AG10803 (cell line): ENCODE measurements at regions not wholly inside any gene's neighbourhood (a gene's known extent, or its start where the extent isn't known, plus 50 kb on each side); places are given as distances from the start of the nearest gene placed in this dataset.
"Not testable (repeated sequence)": the region's sequence is repeated elsewhere in the genome, so short reads cannot be mapped to it uniquely, and the experiment has no call there.

Experiments
- DNase-seq: peaks from one replicate; pipeline ENCODE4 v3.0.0; 2010; ENCODE audit warnings: low read depth
- H3K4me3 ChIP-seq: 2 replicates; pipeline ENCODE4 v1.5.1; 2011; ENCODE audit warnings: mild to moderate bottlenecking, low read length, control low read depth
- TF ChIP-seq, protein P1 (sequence below): conservative IDR thresholded peaks from 2 replicates; pipeline ENCODE4 v1.5.1; 2011; ENCODE audit warnings: mild to moderate bottlenecking, low read length, control low read depth, inconsistent platforms

DNA sequence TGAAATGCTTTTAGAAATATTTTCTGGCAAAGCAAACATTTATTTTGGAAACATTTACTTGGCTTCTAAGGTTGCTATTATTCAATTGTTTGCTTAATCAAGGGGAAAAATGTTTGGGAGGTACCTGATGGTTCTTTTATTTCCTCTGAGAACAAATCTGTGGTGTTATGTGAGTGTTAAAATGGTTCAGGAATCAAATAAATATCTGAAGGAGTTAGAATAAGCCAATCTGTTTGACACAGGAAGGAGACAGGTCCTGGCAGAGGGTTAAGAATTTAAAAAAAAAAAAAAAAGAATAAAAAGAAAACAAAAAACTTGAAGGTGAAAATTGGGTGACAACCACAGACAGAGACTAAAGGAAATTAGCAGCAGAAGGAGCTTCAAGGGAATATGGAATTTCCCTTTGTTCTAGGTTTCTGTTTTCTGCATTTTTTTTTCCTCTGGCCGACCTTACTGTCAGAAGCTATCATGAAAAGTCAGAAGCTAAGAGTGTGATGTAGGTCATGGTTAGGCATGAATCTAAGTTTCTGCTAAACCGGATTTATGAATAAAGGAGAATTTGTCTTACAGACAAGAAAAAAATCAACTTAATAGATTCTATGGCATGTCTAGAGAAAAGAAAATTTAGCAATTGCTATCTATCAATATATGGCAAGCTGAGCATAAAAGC lies 78.6 kb upstream of the PNPLA4 start:
- DNase-seq = no peak
- TF ChIP-seq, protein P1, sequence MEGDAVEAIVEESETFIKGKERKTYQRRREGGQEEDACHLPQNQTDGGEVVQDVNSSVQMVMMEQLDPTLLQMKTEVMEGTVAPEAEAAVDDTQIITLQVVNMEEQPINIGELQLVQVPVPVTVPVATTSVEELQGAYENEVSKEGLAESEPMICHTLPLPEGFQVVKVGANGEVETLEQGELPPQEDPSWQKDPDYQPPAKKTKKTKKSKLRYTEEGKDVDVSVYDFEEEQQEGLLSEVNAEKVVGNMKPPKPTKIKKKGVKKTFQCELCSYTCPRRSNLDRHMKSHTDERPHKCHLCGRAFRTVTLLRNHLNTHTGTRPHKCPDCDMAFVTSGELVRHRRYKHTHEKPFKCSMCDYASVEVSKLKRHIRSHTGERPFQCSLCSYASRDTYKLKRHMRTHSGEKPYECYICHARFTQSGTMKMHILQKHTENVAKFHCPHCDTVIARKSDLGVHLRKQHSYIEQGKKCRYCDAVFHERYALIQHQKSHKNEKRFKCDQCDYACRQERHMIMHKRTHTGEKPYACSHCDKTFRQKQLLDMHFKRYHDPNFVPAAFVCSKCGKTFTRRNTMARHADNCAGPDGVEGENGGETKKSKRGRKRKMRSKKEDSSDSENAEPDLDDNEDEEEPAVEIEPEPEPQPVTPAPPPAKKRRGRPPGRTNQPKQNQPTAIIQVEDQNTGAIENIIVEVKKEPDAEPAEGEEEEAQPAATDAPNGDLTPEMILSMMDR = no peak
- no peak overlapping the region for H3K4me3 ChIP-seq

DNA sequence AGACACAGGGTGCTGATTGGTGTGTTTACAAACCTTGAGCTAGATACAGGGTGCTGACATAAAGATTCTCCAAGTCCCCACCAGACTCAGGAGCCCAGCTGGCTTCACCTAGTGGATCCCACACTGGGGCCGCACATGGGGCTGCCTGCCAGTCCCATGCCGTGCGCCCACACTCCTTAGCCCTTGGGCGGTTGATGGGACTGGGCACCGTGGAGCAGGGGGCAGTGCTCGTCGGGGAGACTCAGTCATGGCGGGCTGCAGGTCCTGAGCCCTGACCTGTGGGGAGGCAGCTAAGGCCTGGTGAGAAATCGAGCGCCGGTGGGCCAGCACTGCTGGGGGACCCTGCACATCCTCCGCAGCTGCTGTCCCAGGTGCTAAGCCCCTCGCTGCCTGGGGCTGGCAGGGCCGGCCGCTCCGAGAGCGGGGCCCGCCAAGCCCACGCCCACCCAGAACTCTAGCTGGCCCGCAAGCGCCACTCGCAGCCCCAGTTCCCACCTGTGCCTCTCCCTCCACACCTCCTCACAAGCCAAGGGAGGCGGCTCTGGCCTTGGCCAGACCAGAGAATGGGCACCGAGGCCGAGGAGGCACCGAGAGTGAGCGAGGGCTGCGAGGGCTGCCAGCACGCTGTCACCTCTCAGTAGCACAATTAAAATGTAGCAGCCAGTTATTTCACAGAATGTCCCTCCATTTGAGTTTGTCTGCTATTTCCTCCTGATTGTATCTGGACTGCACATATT lies 76.1 kb upstream of the PNPLA4 start:
- TF ChIP-seq, protein P1 = no peak

DNA sequence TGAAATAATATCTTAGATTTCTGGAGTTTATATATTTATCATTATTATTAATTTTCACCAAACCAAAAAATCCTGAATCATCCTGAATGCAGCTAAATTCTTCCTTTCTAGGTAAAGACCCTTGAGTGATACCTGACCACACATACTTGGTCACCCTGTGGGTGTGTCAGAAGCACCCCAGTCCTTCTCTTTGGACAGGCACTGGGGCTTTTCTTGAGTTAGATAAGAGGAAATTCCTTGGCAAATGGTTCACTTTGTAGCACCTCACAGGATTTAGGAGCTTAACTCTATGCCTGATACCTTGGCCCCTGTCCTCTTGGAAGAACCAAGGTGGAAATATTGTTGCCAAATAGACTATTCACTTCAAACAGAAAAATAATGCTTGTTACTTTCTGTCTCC lies 69.6 kb upstream of the PNPLA4 start:
- TF ChIP-seq, protein P1 = no peak
- H3K4me3 ChIP-seq = no peak overlapping the region
- DNase-seq = no peak

More for the DNA sequence above, 76.1 kb upstream of the PNPLA4 start:
- no peak for DNase-seq
- no peak overlapping the region for H3K4me3 ChIP-seq

DNA sequence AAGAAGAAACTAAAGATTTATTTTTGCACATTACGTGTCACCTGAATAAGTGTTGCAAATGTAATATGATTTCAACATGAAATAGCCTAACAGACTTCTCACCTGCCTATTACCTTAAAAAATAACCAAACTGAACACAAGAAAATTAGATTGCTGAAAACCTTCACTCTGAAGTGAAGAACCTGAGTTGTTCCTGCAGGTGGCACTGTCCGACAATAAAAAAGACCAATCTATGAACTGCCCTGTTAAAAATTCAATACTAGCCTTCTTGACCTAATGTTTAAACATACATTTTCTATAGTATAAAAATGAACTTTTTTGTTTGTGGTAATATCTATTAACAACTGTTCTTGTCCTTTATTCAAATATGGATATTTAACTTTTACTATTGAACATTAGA lies 69.2 kb upstream of the PNPLA4 start:
- TF ChIP-seq, protein P1 = peak; percentile 62
- peak; percentile 23 for DNase-seq

DNA sequence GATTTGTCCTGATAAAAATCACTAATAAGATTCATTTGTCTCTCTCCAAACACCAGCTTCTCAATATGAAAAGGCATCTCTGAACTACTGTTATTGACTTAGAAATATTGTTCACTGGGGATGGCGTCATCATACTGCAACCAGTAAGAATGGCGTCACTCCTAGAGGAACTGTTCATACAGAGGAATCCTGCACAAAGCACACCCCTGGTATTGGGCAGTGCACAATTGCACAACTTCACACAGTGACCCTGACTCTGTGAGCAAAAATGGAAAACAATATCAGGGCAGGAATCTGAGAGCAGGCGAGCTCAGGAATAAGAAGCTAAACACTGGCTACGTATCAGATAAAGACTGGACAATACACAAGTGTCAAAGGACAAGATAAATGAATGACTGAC lies 66.7 kb upstream of the PNPLA4 start:
- TF ChIP-seq, protein P1 = no peak
- no peak overlapping the region for H3K4me3 ChIP-seq
- DNase-seq = no peak

More for the DNA sequence above, 69.2 kb upstream of the PNPLA4 start:
- no peak overlapping the region for H3K4me3 ChIP-seq

DNA sequence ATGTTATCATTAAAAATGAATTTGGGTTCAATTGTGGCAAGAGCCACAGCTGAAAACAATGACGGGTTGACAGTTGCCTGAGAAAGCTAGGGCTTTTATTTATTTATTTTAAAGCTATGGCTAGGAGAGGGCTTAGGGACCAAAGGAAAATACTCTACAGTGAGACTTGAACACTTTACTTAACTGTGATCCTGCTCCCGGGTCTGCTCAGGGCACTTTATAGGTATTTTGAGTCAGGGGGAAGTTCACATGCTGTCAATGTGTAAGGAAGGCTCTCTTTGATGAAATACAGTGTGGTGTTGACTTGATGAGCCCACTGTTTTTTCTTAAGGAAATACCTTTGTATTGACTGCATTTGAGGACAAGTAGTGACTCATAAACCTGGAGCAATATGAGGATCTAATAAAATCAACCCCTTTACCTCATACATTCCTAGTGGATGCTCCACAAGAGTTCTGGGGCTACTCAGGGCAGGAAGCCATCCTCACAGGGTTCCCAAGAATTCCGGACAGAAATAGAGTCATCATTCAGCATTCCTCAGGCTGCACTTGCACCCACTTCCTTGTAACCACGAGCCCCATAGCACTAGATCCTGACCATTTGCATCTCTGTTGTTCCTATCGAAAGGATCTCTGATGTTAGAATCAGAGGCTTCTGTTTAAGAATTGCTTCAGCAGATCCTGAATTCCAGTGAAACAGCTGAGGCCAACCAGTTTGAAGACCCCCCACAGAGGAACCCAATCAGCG lies 61.0 kb upstream of the PNPLA4 start:
- peak; percentile 71 for DNase-seq
- H3K4me3 ChIP-seq = not testable (repeated sequence)

DNA sequence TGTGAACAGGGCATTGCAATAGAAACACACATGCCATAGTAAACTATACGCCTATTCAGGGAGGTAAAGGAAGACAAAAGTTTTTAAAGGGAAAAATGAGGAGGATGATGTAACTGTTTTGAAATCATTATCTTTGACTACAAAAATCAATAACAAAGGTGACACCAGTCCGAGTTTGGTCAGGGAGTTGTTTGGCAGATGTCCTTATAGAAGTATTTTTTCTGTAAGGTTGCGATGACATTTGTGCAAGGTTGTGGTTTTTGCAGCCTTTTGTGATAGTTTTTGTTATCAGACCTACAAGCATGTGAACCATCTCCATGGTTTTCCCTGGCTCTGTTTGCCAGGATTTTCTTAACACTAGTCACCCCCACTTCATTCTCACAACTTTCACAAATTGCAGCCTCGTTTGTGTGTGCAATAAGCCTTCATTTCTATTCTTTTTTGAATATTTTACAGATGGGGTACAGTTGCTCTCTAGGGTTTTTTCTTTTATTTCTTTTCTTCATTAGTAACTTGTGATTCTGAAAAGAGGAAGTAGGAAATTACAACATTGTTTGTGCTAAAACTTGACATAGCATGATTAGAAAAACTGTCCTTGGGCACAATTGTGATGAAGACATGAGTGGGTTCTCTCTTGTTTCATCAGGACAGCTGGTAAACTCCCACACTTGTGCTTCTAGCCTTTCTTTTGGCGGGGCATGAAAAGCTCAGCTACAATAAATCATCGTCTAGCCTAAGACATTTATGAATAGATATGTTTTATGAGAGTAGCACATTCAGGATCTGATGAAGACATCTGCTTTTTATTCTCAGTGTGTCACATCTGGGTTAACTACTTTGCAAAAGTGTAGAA lies 60.2 kb upstream of the PNPLA4 start:
- no peak overlapping the region for H3K4me3 ChIP-seq
- TF ChIP-seq, protein P1 = no peak
- peak; percentile 58 for DNase-seq

DNA sequence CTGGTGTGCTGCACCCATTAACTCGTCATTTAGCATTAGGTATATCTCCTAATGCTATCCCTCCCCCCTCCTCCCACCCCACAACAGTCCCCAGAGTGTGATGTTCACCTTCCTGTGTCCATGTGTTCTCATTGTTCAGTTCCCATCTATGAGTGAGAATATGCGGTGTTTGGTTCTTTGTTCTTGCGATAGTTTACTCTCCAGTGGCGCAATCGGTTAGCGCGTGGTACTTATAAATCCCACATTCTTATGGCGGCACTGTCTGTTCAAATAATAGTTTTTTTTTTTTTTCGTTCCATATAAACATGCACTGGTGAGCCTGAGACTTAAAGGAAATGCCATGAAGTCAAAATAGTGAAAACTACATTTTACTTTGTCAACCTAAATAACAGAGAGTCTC lies 59.5 kb upstream of the PNPLA4 start:
- DNase-seq, H3K4me3 ChIP-seq: not testable (repeated sequence)
